Epithelial cell of esophagus (primary cell): ENCODE measurements at regions not wholly inside any gene's neighbourhood (a gene's known extent, or its start where the extent isn't known, plus 50 kb on each side); places are given as distances from the start of the nearest gene placed in this dataset.

ENCODE experiments used
- DNase-seq: peaks from one replicate; pipeline ENCODE4 v3.0.0; 2010; ENCODE audit warnings: low read depth
- H3K4me3 ChIP-seq: 2 replicates; pipeline ENCODE4 v1.5.1; 2011; ENCODE audit warnings: mild to moderate bottlenecking, low read length, control low read depth
- TF ChIP-seq, protein P1 (sequence below): IDR thresholded peaks from 2 replicates; pipeline ENCODE4 v1.5.1; 2011; ENCODE audit warnings: low read depth, mild to moderate bottlenecking, low read length, control low read depth, inconsistent platforms; ENCODE audit not compliant: insufficient read depth; ENCODE audit errors: missing control alignments

DNA sequence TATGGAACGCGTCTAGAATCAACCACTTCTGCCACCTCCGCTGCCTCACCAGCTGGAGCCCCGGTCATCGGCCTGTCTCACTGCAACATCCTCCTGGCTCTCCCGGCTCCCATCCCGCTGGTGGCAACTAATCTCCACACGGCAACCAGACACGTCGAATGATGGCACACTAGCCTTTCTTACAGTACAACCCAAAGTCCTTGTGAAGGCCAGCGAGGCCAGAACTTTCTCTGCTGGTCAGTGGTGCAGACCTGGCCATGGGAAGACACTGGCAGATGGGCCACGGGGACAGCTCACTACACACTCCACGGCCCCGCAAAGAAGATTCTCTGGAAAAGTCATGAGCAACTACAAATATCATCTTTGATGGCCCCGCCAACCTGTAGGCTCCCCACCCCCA lies 117.6 kb downstream of the RMI2 start:
- H3K4me3 ChIP-seq, result no peak overlapping the region
- TF ChIP-seq, protein P1, sequence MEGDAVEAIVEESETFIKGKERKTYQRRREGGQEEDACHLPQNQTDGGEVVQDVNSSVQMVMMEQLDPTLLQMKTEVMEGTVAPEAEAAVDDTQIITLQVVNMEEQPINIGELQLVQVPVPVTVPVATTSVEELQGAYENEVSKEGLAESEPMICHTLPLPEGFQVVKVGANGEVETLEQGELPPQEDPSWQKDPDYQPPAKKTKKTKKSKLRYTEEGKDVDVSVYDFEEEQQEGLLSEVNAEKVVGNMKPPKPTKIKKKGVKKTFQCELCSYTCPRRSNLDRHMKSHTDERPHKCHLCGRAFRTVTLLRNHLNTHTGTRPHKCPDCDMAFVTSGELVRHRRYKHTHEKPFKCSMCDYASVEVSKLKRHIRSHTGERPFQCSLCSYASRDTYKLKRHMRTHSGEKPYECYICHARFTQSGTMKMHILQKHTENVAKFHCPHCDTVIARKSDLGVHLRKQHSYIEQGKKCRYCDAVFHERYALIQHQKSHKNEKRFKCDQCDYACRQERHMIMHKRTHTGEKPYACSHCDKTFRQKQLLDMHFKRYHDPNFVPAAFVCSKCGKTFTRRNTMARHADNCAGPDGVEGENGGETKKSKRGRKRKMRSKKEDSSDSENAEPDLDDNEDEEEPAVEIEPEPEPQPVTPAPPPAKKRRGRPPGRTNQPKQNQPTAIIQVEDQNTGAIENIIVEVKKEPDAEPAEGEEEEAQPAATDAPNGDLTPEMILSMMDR, result no peak
- DNase-seq, result no peak

DNA sequence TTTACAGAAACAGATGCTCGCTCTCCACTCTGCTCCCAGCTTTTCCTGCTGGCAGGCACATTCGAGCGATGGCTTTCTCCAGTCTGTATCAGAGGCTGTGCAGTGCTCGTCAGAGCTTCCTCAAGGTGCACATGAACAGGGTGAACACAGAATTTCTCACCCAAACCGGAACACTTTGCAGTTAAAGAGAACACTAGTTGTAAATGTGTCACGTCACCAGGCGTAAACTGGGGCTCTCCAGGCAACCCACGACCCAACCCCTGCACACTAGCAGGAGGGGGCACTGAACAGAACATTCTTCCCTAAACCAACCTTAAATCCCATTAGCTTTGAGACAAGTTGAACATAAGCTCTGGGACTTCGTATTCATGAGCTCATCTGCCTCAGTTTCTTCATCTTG lies 119.0 kb downstream of the RMI2 start:
- TF ChIP-seq, protein P1, result no peak
- H3K4me3 ChIP-seq, result no peak overlapping the region

DNA sequence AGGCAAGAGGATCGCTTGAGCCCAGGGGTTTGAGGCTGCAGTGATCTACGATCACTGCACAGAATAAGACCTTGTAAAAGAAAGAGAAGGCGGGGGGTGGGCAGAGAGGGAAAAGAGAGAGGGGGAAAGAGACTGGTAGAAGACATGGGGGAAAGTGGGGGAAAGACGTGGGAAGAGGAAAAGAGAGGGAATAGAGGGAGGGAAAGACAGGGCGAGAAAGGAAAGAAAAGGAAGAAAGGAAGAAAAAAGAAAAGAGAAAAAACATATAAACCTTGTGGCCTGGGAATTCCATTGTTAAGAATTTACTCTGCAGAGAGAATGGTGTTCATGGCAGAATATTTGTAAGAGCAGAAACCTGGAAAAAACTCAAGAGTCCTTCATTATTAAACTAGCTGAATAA lies 120.4 kb downstream of the RMI2 start:
- no peak overlapping the region for H3K4me3 ChIP-seq
- DNase-seq, result no peak
- TF ChIP-seq, protein P1, result no peak

More for the DNA sequence above, 119.0 kb downstream of the RMI2 start:
- DNase-seq, result no peak

DNA sequence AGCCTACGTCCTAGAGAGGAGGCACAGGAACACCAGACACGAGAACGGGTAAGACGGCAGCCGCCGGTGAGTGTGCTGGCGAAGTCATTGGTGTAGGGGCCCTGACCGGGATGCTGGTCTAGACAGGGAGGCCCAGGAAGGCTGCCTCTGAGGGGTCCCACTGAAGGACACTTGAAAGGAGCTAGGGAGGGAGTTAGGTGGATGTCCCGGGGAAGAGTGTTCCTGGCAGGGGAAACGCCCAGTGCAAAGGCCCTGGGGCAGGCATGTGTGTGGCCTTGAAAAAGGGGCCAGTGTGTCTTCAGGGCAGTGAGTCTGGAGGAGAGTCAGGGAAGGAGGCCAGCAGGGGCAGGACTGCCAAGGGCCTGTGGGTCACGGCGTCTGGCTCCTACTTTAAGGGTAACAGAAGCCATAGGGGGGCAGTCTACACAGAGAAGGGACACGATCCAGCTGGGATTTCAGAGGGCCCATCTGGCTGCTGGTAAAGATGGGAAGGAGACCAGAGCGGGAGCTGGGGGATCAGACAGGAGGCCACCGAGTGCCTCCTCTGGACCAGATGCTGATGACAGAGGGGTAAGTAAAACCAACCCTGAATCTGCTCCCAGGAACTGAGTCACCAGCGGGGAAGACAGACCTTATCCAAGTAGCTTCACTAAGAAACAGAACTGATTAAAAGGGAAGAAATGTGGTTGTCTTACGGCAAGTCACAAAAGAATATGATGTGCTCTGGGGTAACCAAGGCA lies 115.9 kb downstream of the LITAF start:
- H3K4me3 ChIP-seq, result no peak overlapping the region
- TF ChIP-seq, protein P1, result no peak
- DNase-seq, result peak; percentile 13

DNA sequence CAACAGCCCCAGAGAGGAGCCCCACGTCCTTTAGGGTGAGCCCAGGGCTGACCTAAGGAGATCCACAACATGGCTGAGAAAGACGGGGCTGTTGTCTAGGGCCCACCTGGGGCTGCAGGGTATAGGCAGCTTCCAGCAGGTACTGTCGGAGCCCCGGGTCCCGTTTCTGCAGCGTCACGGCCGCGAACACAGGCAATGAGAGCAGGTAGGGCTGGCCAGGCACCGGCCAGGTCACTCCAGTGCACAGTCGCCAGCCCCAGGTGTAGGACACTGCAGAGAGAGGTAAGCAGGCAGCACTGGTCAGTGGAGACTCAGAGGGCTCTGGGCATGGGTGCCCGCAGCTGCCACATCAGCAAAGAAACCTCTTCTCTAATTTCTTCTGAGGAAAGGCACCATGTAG lies 115.2 kb downstream of the LITAF start:
- no peak for DNase-seq
- no peak overlapping the region for H3K4me3 ChIP-seq
- TF ChIP-seq, protein P1, result no peak

DNA sequence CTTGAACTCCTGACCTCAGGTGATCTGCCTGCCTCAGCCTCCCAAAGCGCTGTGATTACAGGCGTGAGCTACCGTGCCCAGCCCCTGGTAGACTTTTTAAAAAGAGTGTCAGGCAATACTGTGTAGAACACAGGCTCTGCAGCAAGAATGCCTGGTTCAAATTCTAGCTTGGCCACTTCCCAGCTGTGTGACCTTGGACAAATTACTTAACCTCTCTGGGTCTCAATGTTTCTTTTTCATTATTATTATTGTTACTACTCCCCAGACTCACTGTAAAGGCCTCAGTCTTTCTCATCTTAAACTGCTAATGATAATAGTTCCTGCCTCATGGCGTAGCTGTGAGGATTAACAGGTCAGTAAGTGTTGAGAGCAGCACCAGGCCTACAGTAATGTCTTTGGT lies 114.3 kb downstream of the LITAF start:
- H3K4me3 ChIP-seq, result no peak overlapping the region
- TF ChIP-seq, protein P1, result no peak
- no peak for DNase-seq

DNA sequence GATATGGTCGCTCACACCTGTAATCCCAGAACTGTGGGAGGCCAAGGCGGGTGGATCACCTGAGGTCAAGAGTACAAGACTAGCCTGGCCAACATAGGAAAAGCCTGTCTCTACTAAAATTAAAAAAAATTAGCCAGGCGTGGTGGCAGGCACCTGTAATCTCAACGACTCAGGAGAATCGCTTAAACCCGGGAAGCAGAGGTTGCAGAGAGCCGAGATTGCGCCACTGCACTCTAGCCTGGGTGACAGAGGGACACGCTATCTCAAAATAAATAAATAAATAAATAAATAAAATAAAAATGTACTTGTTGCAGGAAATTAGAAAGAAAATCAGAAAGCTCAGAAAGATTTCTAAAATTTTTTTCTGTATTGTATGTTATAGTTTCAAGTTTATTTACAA lies 113.9 kb downstream of the LITAF start:
- H3K4me3 ChIP-seq, result no peak overlapping the region
- DNase-seq, result no peak
- TF ChIP-seq, protein P1, result no peak
